ENCODE measurements at regions not wholly inside any gene's neighbourhood (a gene's known extent, or its start where the extent isn't known, plus 50 kb on each side); places are given as distances from the start of the nearest gene placed in this dataset.

GRCh38 chr1:19560480-19560879, 75.1 kb upstream of the CAPZB start:
- Histone ChIP-seq H3K9ac (ENCODE audit: insufficient read depth in 1 of 2, low read length in 2 of 2) (no peak overlapping the region), H3K36me3 (ENCODE audit: control insufficient read depth in 4 of 4, insufficient read depth in 4 of 4, low read length in 4 of 4) (peaks cover 0 to 1% (median 0%) of the 10 kb centered on the region in 4 donors), H3K27ac (ENCODE audit: low read depth in 1 of 2, low read length in 1 of 2) (no peak overlapping the region), H3K27me3 (ENCODE audit: control insufficient read depth in 3 of 3, insufficient read depth in 3 of 3, low read length in 2 of 3) (no peaks in the 10 kb centered on the region), H3K4me3 (no peak overlapping the region), H3K4me1 (ENCODE audit: control insufficient read depth in 5 of 5, insufficient read depth in 5 of 5, low read length in 5 of 5) (peaks cover 0 to 19% (median 8%) of the 10 kb centered on the region in 5 donors), H3K9me3 (ENCODE audit: control insufficient read depth in 4 of 4, insufficient read depth in 3 of 4, low read length in 3 of 4) (no peaks in the 10 kb centered on the region)
- DNase-seq (no peak), ATAC-seq (ENCODE audit: insufficient read depth, low FRiP score) (no peak)
- no peak for TF ChIP-seq CTCF (IDR thresholded peaks at IDR 0.05; ENCODE audit: control extremely low read depth, extremely low read depth)
- 96 to 98% methylated on average over 4 of the region's 4 CpGs for WGBS, 2 donors

DNA sequence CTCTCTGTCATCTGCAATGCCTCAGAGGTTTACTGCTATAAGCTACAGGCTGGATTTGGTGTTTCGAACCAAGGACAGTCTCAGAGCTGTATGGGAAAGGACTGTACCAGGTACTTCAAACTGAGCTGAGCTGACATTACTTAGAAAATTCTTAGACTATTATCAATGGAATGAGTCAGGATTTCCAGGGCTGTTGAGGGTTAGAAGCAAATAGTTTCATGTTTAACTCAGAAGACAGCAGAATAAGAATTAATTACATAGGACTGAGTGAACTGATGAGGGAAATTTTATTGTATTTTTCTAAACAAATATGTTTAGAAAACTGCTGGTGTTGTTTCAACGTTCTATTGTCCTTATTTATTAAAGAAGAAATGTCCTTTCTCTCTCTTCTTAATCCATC, 74.3 kb upstream of the CAPZB start:
- H3K36me3 ChIP-seq (ENCODE audit: control insufficient read depth in 4 of 4, insufficient read depth in 4 of 4, low read length in 4 of 4), result no peaks in the 10 kb centered on the region
- TF ChIP-seq CTCF (IDR thresholded peaks at IDR 0.05; ENCODE audit: control extremely low read depth, extremely low read depth), result no peak
- H3K27me3 ChIP-seq (ENCODE audit: control insufficient read depth in 3 of 3, insufficient read depth in 3 of 3, low read length in 2 of 3), result no peaks in the 10 kb centered on the region
- DNase-seq (no peak), ATAC-seq (ENCODE audit: insufficient read depth, low FRiP score) (no peak)
- peaks cover 0 to 19% (median 8%) of the 10 kb centered on the region in 5 donors for H3K4me1 ChIP-seq (ENCODE audit: control insufficient read depth in 5 of 5, insufficient read depth in 5 of 5, low read length in 5 of 5)
- H3K4me3 ChIP-seq, result no peak overlapping the region
- H3K9ac ChIP-seq (ENCODE audit: insufficient read depth in 1 of 2, low read length in 2 of 2), result no peak overlapping the region
- no peaks in the 10 kb centered on the region for H3K9me3 ChIP-seq (ENCODE audit: control insufficient read depth in 4 of 4, insufficient read depth in 3 of 4, low read length in 3 of 4)
- H3K27ac ChIP-seq (ENCODE audit: low read depth in 1 of 2, low read length in 1 of 2), result no peak overlapping the region
- WGBS, 2 donors, result 79 to 90% methylated on average over 2 of the region's 2 CpGs

GRCh38 chr1:19557609-19558051, 72.3 kb upstream of the CAPZB start:
- peaks cover 0 to 1% (median 0%) of the 10 kb centered on the region in 4 donors for H3K9me3 ChIP-seq (ENCODE audit: control insufficient read depth in 4 of 4, insufficient read depth in 3 of 4, low read length in 3 of 4)
- H3K36me3 ChIP-seq (ENCODE audit: control insufficient read depth in 4 of 4, insufficient read depth in 4 of 4, low read length in 4 of 4), result no peaks in the 10 kb centered on the region
- H3K9ac ChIP-seq (ENCODE audit: insufficient read depth in 1 of 2, low read length in 2 of 2), result no peak overlapping the region
- TF ChIP-seq CTCF (IDR thresholded peaks at IDR 0.05; ENCODE audit: control extremely low read depth, extremely low read depth), result no peak
- H3K27ac ChIP-seq (ENCODE audit: low read depth in 1 of 2, low read length in 1 of 2), result no peak overlapping the region
- 27 to 49% methylated on average over 1 of the region's 1 CpG for WGBS, 2 donors
- no peak overlapping the region for H3K4me3 ChIP-seq
- ATAC-seq (ENCODE audit: insufficient read depth, low FRiP score) (no peak), DNase-seq (no peak)
- peaks cover 0 to 4% (median 0%) of the 10 kb centered on the region in 5 donors for H3K4me1 ChIP-seq (ENCODE audit: control insufficient read depth in 5 of 5, insufficient read depth in 5 of 5, low read length in 5 of 5)
- no peaks in the 10 kb centered on the region for H3K27me3 ChIP-seq (ENCODE audit: control insufficient read depth in 3 of 3, insufficient read depth in 3 of 3, low read length in 2 of 3)

GRCh38 chr1:19554090-19554489, 68.8 kb upstream of the CAPZB start:
- H3K27ac ChIP-seq (ENCODE audit: low read depth in 1 of 2, low read length in 1 of 2), result no peak overlapping the region
- H3K9me3 ChIP-seq (ENCODE audit: control insufficient read depth in 4 of 4, insufficient read depth in 3 of 4, low read length in 3 of 4), result peaks cover 0 to 8% (median 0%) of the 10 kb centered on the region in 4 donors
- no peak overlapping the region for H3K9ac ChIP-seq (ENCODE audit: insufficient read depth in 1 of 2, low read length in 2 of 2)
- no peaks in the 10 kb centered on the region for H3K36me3 ChIP-seq (ENCODE audit: control insufficient read depth in 4 of 4, insufficient read depth in 4 of 4, low read length in 4 of 4)
- H3K4me3 ChIP-seq, result no peak overlapping the region
- TF ChIP-seq CTCF (IDR thresholded peaks at IDR 0.05; ENCODE audit: control extremely low read depth, extremely low read depth), result no peak
- DNase-seq (no peak), ATAC-seq (ENCODE audit: insufficient read depth, low FRiP score) (no peak)
- no peaks in the 10 kb centered on the region for H3K27me3 ChIP-seq (ENCODE audit: control insufficient read depth in 3 of 3, insufficient read depth in 3 of 3, low read length in 2 of 3)
- H3K4me1 ChIP-seq (ENCODE audit: control insufficient read depth in 5 of 5, insufficient read depth in 5 of 5, low read length in 5 of 5), result no peaks in the 10 kb centered on the region

Measured in lung (tissue), 11 donors.